ENCODE measurements at regions not wholly inside any gene's neighbourhood (a gene's known extent, or its start where the extent isn't known, plus 50 kb on each side); places are given as distances from the start of the nearest gene placed in this dataset.

- no peak for TF ChIP-seq CTCF (IDR thresholded peaks at IDR 0.05 in 8 of 11, conservative IDR thresholded peaks at IDR 0.05 in 3 of 11)
- TF ChIP-seq POLR2AphosphoS5 (IDR thresholded peaks at IDR 0.05): no peak
Observed at GRCh38 chr2:219798430-219798829, 171.0 kb downstream of the SLC4A3 start.
